Right renal pelvis (tissue), 4 donors: ENCODE measurements at regions not wholly inside any gene's neighbourhood (a gene's known extent, or its start where the extent isn't known, plus 50 kb on each side); places are given as distances from the start of the nearest gene placed in this dataset.
"Not testable (repeated sequence)": the region's sequence is repeated elsewhere in the genome, so short reads cannot be mapped to it uniquely, and the experiment has no call there.

Experiments
- DNase-seq, 4 donors: peaks; one replicate each; pipeline ENCODE4 v3.0.0-alpha.2; 2013; ENCODE audit warnings: low read depth in 4 of 4, low spot score in 3 of 4, missing footprints in 1 of 4

GRCh38 chr14:71383510-71383909, 476.3 kb downstream of the PCNX1 start:
- no peak for DNase-seq

DNA sequence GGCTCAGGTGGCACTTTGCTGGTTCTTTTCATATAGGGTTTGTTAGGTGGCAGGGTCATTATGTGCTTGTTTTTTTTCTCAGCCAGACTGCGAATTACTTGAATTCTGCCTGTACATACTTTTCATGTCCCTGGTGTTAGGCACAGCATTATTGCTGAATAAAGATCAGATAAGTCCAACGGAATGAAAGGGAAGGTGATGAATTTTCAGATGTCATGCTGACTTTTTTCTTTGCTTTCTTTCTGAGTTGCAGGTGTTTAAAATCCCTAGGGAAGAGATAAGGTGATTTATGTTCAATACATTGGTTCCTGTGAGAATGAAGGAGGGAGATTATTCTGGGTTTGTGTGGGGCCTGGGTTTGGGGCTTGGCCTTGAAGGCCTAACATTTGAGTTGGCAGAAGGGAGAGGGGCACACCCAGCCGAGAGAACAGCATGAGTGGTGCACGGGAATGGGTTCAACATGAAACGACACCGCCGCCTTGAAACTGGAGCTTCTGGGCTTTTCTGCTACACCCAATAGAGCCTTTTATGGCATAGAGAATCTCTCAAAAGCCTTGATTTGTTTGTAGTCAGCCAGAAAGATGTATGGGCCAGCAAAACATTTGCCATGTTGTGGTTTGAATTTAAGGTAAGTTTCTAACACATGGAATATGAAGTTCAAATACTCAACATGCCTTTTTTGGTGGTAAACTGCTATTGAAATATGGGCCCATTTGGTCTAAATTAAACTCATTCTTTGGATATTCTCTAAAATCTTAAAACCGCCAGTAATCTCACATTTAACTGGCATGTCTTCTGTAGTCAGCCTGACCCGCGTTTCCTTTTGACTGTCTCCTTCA, 477.0 kb downstream of the PCNX1 start:
- DNase-seq, result no peak

DNA sequence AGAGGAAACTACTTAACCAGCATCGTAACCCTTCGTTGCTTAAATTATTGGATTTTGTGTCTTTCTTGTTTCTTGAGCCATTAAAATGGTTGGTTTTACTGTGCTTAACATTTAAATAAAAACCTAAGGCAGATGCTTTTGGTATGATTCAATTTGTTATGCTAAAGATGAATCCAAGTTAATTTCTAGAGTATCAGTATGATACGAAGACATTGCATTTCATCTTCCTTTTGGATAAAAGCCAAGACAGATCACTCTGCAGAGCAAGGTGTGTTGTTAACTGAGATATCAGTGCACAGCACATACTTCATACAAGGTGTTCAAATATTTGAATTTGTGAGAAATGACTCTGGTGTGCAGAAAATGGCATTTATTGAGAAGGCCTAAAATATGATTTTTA, 480.5 kb downstream of the PCNX1 start:
- no peak for DNase-seq

DNA sequence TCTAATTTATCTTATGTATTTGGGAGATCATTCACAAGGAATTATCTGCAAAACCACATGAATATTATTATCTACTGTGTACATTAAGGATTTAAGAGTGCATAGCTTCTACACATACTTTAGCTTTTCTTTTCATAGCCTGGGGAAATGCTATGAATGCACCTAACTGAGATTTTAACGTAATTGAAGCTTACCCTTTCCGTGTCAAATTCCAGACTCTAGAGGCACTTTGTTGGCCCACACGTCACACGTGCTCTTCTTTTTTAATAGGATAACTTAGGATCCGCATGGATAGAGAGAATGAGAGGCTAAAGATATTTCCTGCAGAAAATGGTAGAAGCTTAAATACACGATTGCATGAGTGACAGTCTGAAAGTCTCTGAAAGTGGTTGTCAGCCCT, 481.1 kb downstream of the PCNX1 start:
- DNase-seq, result no peak

- DNase-seq, result no peak
Observed at GRCh38 chr14:71388862-71389261, 481.6 kb downstream of the PCNX1 start.

DNA sequence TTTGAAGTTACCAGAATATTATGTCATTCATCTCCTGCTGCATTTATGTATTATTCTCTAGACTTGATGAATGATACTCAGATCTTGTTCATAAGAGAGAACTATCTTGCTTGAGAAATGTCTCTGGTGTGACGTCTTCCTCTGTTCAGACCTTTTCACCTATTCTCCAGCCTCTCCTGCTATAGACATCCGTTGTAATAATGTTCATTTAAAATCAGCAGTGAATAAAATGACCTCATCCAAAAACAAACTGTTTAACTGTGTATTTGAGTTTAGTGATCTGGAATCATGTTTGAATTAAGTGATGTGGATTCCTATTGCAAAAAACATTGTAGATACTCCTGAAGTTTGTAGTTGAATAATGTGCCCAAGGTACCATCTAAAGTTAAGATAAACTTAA, 487.1 kb downstream of the PCNX1 start:
- DNase-seq, result no peak

DNA sequence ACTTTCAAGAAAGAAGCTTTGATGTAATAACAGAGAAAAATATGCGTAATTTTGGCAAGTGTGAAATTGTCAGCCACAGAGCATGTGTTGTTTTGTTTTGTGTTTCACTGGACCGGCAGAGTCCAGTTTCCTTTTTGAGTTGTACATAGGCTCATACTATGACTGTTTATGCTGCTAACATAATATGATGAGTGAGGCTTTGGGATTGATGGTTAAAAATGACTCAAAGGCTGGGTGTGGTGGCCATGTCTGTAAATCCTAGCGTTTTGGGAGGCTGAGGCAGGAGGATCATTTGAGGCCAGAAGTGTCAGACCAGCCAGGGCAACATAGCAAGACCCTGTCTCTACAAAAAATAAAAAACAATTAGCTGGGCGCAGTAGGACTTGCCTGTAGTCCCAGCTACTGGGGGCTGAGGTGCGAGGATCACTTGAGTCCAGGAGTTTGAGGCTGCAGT, 487.9 kb downstream of the PCNX1 start:
- no peak for DNase-seq

- no peak for DNase-seq
Observed at GRCh38 chr14:71395636-71396035, 488.4 kb downstream of the PCNX1 start.

GRCh38 chr14:71396050-71396677, 488.9 kb downstream of the PCNX1 start:
- DNase-seq, result no peak

GRCh38 chr14:71397371-71397770, 490.1 kb downstream of the PCNX1 start:
- DNase-seq, result no peak

DNA sequence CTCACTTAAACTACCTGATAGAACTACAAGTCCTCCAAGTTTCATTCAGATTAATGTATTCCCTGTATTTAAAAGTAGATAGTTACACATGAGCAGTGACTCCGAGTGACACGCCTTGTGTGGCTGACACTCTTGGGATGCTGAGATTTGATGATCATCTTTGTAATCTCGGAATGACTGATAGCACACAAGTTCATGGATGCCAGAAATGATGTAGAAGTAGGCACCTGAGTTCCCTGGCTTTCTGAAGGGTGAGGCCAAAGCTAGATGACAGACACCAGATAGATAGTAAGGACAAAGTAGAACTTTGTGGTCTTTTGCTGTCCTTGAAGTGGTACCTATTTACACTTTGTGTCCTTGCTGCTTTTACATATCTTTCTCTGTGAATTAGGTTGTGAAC, 491.2 kb downstream of the PCNX1 start:
- DNase-seq, result no peak

DNA sequence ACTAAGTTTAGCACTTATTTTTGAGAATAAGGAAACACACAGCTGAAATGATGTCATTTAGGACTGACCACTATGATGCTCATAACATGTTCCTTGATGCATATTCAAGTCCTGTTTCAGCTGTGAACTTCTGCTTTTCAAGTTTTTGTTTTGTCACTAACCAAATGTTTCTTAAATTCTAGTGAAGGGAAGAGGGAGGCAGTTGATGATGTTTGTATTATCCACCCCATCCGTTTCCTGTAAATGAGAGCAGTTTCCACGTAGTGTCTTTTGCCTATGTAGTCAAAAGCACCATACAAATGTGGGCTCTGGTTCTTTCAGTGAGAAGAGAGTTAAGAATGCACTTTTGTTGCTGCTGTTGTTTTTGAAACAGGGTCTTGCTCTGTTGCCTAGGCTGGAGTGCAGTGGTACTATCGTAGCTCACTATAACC, 491.8 kb downstream of the PCNX1 start:
- DNase-seq, result no peak

DNA sequence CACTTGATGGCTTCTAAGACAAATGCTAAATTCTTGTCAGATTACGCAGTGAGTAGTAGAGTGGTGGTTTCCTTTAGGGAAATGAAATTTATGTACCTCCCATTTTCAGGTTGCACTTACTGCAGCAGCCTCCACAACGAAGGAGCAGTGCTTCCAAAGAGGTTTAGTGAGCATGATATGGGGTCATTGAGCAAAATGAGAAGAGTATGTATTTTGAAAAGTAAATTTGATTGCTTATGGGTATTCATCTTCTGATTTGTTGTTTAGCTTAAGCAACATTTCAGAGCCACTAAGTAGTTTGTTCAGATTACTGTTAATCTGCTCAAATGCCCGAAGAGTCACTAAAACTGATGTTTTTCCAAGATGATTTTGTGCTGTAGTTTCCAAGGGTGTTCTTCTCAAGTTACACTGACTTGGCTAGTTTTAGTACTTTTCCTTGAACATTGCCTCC, 493.6 kb downstream of the PCNX1 start:
- peak in 1 of 4 donors; percentile 12 for DNase-seq

DNA sequence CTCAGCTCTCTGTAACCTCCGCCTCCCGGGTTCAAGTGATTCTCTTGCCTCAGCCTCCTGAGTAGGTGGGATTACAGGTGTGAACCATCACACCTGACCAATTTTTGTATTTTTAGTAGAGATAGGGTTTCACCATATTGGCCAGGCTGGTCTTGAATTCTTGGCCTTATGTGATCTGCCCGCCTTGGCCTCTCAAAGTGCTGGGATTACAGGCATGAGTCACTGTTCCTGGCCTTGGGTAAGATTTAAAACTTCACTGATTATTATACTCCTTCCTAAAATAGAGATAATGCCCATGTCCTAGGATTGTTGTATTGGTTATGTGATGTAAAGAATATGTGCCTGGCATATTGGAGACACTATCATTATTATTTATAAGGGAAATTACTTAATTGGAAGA, 495.2 kb downstream of the PCNX1 start:
- DNase-seq, result not testable (repeated sequence)

DNA sequence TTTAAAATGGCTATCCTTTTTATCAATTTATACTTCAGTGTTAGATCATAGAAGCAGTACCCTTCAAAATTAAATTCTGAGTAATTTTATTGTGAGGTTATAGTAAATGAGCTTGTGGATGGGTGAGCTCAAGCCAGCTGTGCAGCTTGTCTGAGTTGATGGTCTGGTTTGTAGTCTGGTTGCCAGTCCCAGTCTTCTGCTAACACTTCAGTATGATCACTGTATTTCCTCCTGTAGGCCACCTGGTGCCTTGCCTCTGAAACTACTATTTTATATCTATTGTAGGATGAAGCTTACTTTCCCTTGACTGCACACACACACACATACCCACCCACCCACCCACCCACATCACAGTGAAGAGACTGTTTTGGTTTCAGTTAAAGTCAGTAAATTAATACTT, 496.4 kb downstream of the PCNX1 start:
- no peak for DNase-seq

- no peak for DNase-seq
Observed at GRCh38 chr14:71405676-71406075, 498.4 kb downstream of the PCNX1 start.

DNA sequence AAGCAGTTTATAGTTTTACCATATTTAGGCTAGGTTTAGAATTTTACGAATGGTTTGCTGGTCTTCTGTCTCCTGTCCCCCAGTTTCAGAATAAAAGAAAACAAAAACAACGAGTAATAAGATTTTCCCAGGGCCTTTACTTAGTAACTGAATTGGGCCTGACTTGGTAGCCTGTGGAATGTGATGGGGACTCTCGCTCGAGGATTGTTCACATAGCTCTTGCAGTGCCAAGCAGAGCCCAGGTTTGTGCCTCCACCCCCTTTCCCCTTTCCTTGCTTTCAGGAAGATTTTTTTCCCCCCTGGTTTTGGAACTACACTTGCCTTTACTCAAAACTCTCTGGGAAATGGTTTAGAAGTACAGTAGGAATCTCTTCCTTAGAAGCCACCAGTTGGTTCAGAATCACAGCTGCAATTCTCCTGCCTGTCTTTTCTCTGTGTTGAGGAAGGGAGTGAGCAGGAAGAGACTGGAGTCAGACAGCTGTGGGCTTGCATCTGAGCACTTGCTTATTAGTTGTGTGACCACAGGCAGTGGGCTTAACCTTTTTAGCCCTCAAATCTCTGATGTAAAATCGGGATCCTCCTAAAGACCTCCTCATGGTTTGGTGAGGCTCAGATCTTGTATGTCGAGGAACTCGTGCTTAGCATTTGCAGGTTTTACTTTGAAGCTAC, 501.2 kb downstream of the PCNX1 start:
- no peak for DNase-seq

- no peak for DNase-seq
Observed at GRCh38 chr14:71410578-71411284, 503.5 kb downstream of the PCNX1 start.

DNA sequence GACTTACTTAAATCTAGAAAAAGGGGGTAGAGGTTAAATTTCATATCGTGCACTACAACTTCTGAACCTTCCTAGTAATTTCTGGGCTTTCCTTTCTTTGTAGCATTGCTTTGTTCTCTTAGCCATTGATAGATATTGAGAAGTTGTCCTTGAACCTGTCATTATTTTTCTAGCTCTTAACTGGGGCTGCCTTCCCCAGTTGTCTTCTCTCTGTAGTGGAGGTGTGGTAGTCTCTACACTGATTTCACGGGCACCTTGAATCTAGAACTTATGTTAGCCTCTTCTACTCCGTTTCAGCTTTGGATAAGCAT, 504.0 kb downstream of the PCNX1 start:
- no peak for DNase-seq

DNA sequence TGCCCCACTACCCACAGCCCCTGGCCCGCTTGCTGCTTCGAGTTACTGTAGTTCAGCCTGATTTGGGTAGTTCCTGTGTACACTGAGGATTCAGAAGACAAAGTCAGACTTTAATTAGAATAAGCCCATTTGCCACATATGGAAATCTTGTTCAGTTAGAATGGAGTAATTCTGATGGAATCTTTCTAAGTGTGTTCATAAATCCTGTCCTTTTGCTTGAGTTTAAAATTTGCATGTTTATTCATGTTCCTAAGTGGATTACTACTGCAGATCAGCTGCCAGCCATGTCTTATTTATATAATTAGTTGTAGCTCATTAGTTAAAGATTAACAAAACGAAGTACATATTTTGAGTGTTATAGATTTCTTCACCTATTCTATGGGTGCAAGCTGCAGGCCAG, 504.5 kb downstream of the PCNX1 start:
- DNase-seq, result no peak
